ENCODE measurements at regions not wholly inside any gene's neighbourhood (a gene's known extent, or its start where the extent isn't known, plus 50 kb on each side); places are given as distances from the start of the nearest gene placed in this dataset.

DNA sequence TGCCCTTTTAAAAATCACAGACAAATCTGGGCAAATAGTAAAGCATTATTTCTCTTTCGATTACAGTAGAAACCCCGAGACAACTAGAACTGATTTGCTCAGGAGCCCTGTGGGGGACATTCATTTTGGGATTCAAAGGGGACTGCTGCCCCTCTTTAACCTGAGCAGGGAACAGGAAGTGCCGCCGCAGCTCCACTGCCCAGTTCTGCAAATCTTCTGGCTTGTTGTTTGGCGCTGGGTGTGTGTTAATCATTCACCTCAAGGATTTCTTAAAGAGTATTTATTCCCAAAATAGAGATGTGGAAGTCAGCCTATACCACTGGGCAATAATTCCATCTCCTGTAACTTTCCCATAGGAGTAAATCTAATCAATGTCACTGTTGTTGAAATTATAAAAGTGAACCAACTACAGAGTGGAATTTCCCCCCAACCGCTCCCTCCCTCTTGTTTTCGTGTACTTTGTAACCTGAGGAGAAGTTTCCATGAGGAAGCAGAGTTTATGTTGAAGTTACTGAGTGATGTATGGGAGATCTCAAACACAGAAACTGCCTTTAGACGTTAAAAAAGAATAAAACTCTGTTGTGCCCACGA is 515.8 kb downstream of the KLF12 start:
- TF ChIP-seq, protein P1, sequence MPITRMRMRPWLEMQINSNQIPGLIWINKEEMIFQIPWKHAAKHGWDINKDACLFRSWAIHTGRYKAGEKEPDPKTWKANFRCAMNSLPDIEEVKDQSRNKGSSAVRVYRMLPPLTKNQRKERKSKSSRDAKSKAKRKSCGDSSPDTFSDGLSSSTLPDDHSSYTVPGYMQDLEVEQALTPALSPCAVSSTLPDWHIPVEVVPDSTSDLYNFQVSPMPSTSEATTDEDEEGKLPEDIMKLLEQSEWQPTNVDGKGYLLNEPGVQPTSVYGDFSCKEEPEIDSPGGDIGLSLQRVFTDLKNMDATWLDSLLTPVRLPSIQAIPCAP (CRISPR knock-in tag; IDR thresholded peaks at IDR 0.05) = no peak
- TF ChIP-seq, protein P2, sequence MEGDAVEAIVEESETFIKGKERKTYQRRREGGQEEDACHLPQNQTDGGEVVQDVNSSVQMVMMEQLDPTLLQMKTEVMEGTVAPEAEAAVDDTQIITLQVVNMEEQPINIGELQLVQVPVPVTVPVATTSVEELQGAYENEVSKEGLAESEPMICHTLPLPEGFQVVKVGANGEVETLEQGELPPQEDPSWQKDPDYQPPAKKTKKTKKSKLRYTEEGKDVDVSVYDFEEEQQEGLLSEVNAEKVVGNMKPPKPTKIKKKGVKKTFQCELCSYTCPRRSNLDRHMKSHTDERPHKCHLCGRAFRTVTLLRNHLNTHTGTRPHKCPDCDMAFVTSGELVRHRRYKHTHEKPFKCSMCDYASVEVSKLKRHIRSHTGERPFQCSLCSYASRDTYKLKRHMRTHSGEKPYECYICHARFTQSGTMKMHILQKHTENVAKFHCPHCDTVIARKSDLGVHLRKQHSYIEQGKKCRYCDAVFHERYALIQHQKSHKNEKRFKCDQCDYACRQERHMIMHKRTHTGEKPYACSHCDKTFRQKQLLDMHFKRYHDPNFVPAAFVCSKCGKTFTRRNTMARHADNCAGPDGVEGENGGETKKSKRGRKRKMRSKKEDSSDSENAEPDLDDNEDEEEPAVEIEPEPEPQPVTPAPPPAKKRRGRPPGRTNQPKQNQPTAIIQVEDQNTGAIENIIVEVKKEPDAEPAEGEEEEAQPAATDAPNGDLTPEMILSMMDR (IDR thresholded peaks at IDR 0.05) = no peak
- TF ChIP-seq ZNF671 (CRISPR knock-in tag; IDR thresholded peaks at IDR 0.05) (no peak), JUN (CRISPR knock-in tag; IDR thresholded peaks at IDR 0.05) (no peak), ATF1 (CRISPR knock-in tag; IDR thresholded peaks at IDR 0.05) (no peak), RELA (CRISPR knock-in tag; IDR thresholded peaks at IDR 0.05; ENCODE audit: borderline replicate concordance) (no peak), TCF7 (CRISPR knock-in tag; IDR thresholded peaks at IDR 0.05; ENCODE audit: low read depth) (no peak), FOXP1 (CRISPR knock-in tag; IDR thresholded peaks at IDR 0.05; ENCODE audit: borderline replicate concordance) (no peak)
- TF ChIP-seq, protein P3, sequence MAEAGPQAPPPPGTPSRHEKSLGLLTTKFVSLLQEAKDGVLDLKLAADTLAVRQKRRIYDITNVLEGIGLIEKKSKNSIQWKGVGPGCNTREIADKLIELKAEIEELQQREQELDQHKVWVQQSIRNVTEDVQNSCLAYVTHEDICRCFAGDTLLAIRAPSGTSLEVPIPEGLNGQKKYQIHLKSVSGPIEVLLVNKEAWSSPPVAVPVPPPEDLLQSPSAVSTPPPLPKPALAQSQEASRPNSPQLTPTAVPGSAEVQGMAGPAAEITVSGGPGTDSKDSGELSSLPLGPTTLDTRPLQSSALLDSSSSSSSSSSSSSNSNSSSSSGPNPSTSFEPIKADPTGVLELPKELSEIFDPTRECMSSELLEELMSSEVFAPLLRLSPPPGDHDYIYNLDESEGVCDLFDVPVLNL (CRISPR knock-in tag; IDR thresholded peaks at IDR 0.05; ENCODE audit: borderline replicate concordance, low read depth) = no peak
- TF ChIP-seq, protein P4, sequence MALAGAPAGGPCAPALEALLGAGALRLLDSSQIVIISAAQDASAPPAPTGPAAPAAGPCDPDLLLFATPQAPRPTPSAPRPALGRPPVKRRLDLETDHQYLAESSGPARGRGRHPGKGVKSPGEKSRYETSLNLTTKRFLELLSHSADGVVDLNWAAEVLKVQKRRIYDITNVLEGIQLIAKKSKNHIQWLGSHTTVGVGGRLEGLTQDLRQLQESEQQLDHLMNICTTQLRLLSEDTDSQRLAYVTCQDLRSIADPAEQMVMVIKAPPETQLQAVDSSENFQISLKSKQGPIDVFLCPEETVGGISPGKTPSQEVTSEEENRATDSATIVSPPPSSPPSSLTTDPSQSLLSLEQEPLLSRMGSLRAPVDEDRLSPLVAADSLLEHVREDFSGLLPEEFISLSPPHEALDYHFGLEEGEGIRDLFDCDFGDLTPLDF (CRISPR knock-in tag; IDR thresholded peaks at IDR 0.05) = no peak
- TF ChIP-seq, protein P5, sequence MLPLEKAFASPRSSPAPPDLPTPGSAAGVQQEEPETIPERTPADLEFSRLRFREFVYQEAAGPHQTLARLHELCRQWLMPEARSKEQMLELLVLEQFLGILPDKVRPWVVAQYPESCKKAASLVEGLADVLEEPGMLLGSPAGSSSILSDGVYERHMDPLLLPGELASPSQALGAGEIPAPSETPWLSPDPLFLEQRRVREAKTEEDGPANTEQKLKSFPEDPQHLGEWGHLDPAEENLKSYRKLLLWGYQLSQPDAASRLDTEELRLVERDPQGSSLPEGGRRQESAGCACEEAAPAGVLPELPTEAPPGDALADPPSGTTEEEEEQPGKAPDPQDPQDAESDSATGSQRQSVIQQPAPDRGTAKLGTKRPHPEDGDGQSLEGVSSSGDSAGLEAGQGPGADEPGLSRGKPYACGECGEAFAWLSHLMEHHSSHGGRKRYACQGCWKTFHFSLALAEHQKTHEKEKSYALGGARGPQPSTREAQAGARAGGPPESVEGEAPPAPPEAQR (CRISPR knock-in tag; IDR thresholded peaks at IDR 0.05) = no peak
- TF ChIP-seq, protein P6, sequence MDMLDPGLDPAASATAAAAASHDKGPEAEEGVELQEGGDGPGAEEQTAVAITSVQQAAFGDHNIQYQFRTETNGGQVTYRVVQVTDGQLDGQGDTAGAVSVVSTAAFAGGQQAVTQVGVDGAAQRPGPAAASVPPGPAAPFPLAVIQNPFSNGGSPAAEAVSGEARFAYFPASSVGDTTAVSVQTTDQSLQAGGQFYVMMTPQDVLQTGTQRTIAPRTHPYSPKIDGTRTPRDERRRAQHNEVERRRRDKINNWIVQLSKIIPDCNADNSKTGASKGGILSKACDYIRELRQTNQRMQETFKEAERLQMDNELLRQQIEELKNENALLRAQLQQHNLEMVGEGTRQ (CRISPR knock-in tag; IDR thresholded peaks at IDR 0.05) = no peak

Data from WTC11 (cell line).